Panc1 (cell line): ENCODE measurements at regions not wholly inside any gene's neighbourhood (a gene's known extent, or its start where the extent isn't known, plus 50 kb on each side); places are given as distances from the start of the nearest gene placed in this dataset.

Source experiments
- ATAC-seq: fragments of 200-7000 bp; cut with Tn5 transposase; 2 replicates; pipeline ENCODE4 v1.9.1; 2020; ENCODE audit warnings: mild to moderate bottlenecking, moderate library complexity
- BruUV-seq: library from RNA; stranded (reverse); fragments of 400-500 nt; replicated peaks from 2 replicates; lab custom pipeline; 2021; lab: Mats Ljungman, UMichigan
- CTCF ChIA-PET: fragments of 300-600 bp; sonication (Branson Sonifier 250); formaldehyde crosslinking; loops from one replicate; lab custom pipeline; 2022; ENCODE audit warnings: antibody characterized with exemption; lab: Charles Lee
- POLR2A ChIA-PET: fragments of 300-600 bp; sonication (Branson Sonifier 250); formaldehyde crosslinking; loops from one replicate; lab custom pipeline; 2022; ENCODE audit warnings: antibody characterized with exemption; lab: Charles Lee
- DNase-seq: peaks from one replicate; pipeline ENCODE4 v3.0.0-alpha.2; 2010; ENCODE audit warnings: low read depth, low spot score
- H3K27ac ChIP-seq: 2 replicates; pipeline ENCODE4 v1.5.1; 2011; ENCODE audit warnings: mild to moderate bottlenecking, low read length, inconsistent platforms
- H3K27me3 ChIP-seq: fragments of 200-500 bp; sonication (Bioruptor generic); 2 replicates; pipeline ENCODE4 v1.6.0; 2014; ENCODE audit warnings: low read length, inconsistent platforms; ENCODE audit not compliant: control insufficient read depth, insufficient read depth
- H3K36me3 ChIP-seq: fragments of 200-500 bp; sonication (Bioruptor generic); 2 replicates; pipeline ENCODE4 v1.5.1; 2014; ENCODE audit warnings: inconsistent platforms, mild to moderate bottlenecking, low read length, moderate library complexity; ENCODE audit not compliant: control insufficient read depth, insufficient read depth
- H3K4me1 ChIP-seq: 2 replicates; pipeline ENCODE4 v1.5.1; 2011; ENCODE audit warnings: inconsistent platforms, mild to moderate bottlenecking, low read length, moderate library complexity; ENCODE audit not compliant: control insufficient read depth, insufficient read depth
- H3K4me3 ChIP-seq, 2 experiments: 2 replicates each; pipeline ENCODE4 v1.5.1; 2011 to 2012; ENCODE audit warnings: low read depth in 2 of 2, low read length in 2 of 2, mild to moderate bottlenecking in 2 of 2, inconsistent platforms in 1 of 2, moderate library complexity in 1 of 2
- H3K9me3 ChIP-seq: fragments of 200-500 bp; sonication (Bioruptor generic); 2 replicates; pipeline ENCODE4 v1.5.1; 2014; ENCODE audit warnings: low read depth, mild to moderate bottlenecking, inconsistent platforms, low read length, moderate library complexity; ENCODE audit not compliant: control insufficient read depth, insufficient read depth
- CTCF ChIP-seq: fragments of 450-650 bp; IDR thresholded peaks from 2 replicates; pipeline ENCODE4 v1.5.1; 2017; ENCODE audit warnings: mild to moderate bottlenecking
- POLR2AphosphoS5 ChIP-seq: IDR thresholded peaks from 2 replicates; pipeline ENCODE4 v1.6.1; 2012; ENCODE audit warnings: mild to moderate bottlenecking, low read depth, low read length, moderate library complexity
- REST ChIP-seq, 2 experiments: IDR thresholded peaks; 2 replicates each; pipeline ENCODE4 v1.6.1; 2011 to 2012; ENCODE audit warnings: low read depth in 2 of 2, control low read depth in 1 of 2, low read length in 1 of 2, mild to moderate bottlenecking in 1 of 2, moderate library complexity in 1 of 2; ENCODE audit not compliant: insufficient read depth in 1 of 2
- SIN3A ChIP-seq: IDR thresholded peaks from 2 replicates; pipeline ENCODE4 v1.6.1; 2012; ENCODE audit warnings: low read depth, mild to moderate bottlenecking, low read length, moderate library complexity, borderline replicate concordance; ENCODE audit not compliant: insufficient read depth
- TCF7L2 ChIP-seq: IDR thresholded peaks from 2 replicates; pipeline ENCODE4 v1.6.1; 2011; ENCODE audit warnings: mild to moderate bottlenecking, low read depth, low read length, inconsistent platforms
- in situ Hi-C: cut with HindIII; loops from 2 replicates; pipeline ENCODE4 v1.10.0; 2016; ENCODE audit warnings: low sequenced_read_pairs, low pct_unique_long_range_greater_than_20kb
- intact Hi-C: fragments of 100-400 bp; cut with micrococcal nuclease; formaldehyde crosslinking; loops from one replicate; pipeline ENCODE4 v1.10.0; 2022; ENCODE audit not compliant: unreplicated experiment

GRCh38 chr10:1978584-1978983 is 241.3 kb upstream of the ADARB2 start:
- Histone ChIP-seq H3K27ac (no peak overlapping the region), H3K9me3 (no peaks in the 10 kb centered on the region), H3K36me3 (no peaks in the 10 kb centered on the region), H3K27me3 (no peaks in the 10 kb centered on the region; the same call in 1 of the 2 replicates), H3K4me3 (no peak overlapping the region), H3K4me1 (no peaks in the 10 kb centered on the region)
- no peak for TF ChIP-seq CTCF
- no peak for TF ChIP-seq POLR2AphosphoS5
- TF ChIP-seq REST (IDR thresholded peaks at IDR 0.05; ENCODE audit: insufficient read depth in 1 of 2, low read depth in 2 of 2, low read length in 1 of 2), result no peak
- TF ChIP-seq SIN3A, result no peak
- TF ChIP-seq TCF7L2, result no peak
- in situ Hi-C loops, result no loop called here
- POLR2A ChIA-PET, result no interaction called here
- ATAC-seq (no peak), DNase-seq (no peak)
- no TSS peak for BruUV-seq
- CTCF ChIA-PET, result no interaction called here
- intact Hi-C loops, result no loop called here

GRCh38 chr10:1977461-1977860 is 240.1 kb upstream of the ADARB2 start:
- TF ChIP-seq REST (IDR thresholded peaks at IDR 0.05; ENCODE audit: insufficient read depth in 1 of 2, low read depth in 2 of 2, low read length in 1 of 2), result no peak
- TF ChIP-seq POLR2AphosphoS5, result no peak
- TF ChIP-seq SIN3A, result no peak
- TF ChIP-seq CTCF, result no peak
- TF ChIP-seq TCF7L2, result no peak
- ATAC-seq (no peak), DNase-seq (no peak)
- H3K27me3 ChIP-seq, result no peaks in the 10 kb centered on the region; the same call in 1 of the 2 replicates
- H3K4me3 ChIP-seq, result no peak overlapping the region
- H3K27ac ChIP-seq, result no peak overlapping the region
- in situ Hi-C loops, result no loop called here
- BruUV-seq, result no TSS peak
- no peaks in the 10 kb centered on the region for H3K4me1 ChIP-seq
- ChIA-PET CTCF (no interaction called here), POLR2A (no interaction called here)
- no peaks in the 10 kb centered on the region for H3K36me3 ChIP-seq
- intact Hi-C loops, result no loop called here
- H3K9me3 ChIP-seq, result no peaks in the 10 kb centered on the region
